Panc1 (cell line): ENCODE measurements at regions not wholly inside any gene's neighbourhood (a gene's known extent, or its start where the extent isn't known, plus 50 kb on each side); places are given as distances from the start of the nearest gene placed in this dataset.

Experiments
- POLR2AphosphoS5 ChIP-seq: IDR thresholded peaks from 2 replicates; pipeline ENCODE4 v1.6.1; 2012; ENCODE audit warnings: mild to moderate bottlenecking, low read depth, low read length, moderate library complexity
- SIN3A ChIP-seq: IDR thresholded peaks from 2 replicates; pipeline ENCODE4 v1.6.1; 2012; ENCODE audit warnings: low read depth, mild to moderate bottlenecking, low read length, moderate library complexity, borderline replicate concordance; ENCODE audit not compliant: insufficient read depth
- TCF7L2 ChIP-seq: IDR thresholded peaks from 2 replicates; pipeline ENCODE4 v1.6.1; 2011; ENCODE audit warnings: mild to moderate bottlenecking, low read depth, low read length, inconsistent platforms
- TF ChIP-seq, protein P1 (sequence below): fragments of 450-650 bp; IDR thresholded peaks from 2 replicates; pipeline ENCODE4 v1.5.1; 2017; ENCODE audit warnings: mild to moderate bottlenecking
- TF ChIP-seq, protein P2 (sequence below), 2 experiments: IDR thresholded peaks; 2 replicates each; pipeline ENCODE4 v1.6.1; 2011 to 2012; ENCODE audit warnings: low read depth in 2 of 2, control low read depth in 1 of 2, low read length in 1 of 2, mild to moderate bottlenecking in 1 of 2, moderate library complexity in 1 of 2; ENCODE audit not compliant: insufficient read depth in 1 of 2

DNA sequence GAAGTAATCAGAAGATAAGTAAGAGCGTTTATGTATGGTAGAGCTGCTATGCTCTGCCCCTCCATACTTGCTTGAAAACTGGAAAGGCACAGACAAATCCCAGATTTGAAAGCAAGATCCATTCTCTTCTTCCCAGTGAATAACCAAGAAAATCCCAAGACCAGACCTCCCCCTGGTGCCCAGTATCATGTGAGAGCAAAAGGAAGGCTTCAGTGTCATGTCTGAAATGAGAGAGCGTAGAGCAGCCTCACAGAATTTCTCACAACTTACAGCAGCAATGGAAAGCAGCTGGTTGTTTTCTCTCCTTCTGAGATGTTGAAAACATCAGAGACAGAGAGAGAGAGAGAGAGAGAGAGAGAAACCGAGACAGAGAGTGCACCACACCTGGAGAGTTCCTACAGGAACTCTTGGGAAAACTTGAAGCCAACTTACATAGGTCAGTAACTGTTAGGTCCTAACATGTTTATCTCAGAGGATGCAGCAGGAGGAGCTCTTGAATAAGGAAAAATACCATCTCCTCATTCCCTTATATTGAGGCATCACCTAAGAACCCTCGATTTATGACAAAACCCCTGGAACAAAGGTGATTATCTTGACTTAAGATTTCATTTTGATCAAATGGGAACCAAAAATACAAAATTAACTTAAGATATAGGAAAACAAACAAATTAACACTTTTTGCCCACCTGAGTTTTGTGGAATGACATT is 273.3 kb downstream of the NSUN3 start:
- TF ChIP-seq, protein P1, sequence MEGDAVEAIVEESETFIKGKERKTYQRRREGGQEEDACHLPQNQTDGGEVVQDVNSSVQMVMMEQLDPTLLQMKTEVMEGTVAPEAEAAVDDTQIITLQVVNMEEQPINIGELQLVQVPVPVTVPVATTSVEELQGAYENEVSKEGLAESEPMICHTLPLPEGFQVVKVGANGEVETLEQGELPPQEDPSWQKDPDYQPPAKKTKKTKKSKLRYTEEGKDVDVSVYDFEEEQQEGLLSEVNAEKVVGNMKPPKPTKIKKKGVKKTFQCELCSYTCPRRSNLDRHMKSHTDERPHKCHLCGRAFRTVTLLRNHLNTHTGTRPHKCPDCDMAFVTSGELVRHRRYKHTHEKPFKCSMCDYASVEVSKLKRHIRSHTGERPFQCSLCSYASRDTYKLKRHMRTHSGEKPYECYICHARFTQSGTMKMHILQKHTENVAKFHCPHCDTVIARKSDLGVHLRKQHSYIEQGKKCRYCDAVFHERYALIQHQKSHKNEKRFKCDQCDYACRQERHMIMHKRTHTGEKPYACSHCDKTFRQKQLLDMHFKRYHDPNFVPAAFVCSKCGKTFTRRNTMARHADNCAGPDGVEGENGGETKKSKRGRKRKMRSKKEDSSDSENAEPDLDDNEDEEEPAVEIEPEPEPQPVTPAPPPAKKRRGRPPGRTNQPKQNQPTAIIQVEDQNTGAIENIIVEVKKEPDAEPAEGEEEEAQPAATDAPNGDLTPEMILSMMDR, result peak; percentile 47
- TF ChIP-seq TCF7L2, result no peak
- TF ChIP-seq POLR2AphosphoS5, result no peak
- TF ChIP-seq, protein P2, sequence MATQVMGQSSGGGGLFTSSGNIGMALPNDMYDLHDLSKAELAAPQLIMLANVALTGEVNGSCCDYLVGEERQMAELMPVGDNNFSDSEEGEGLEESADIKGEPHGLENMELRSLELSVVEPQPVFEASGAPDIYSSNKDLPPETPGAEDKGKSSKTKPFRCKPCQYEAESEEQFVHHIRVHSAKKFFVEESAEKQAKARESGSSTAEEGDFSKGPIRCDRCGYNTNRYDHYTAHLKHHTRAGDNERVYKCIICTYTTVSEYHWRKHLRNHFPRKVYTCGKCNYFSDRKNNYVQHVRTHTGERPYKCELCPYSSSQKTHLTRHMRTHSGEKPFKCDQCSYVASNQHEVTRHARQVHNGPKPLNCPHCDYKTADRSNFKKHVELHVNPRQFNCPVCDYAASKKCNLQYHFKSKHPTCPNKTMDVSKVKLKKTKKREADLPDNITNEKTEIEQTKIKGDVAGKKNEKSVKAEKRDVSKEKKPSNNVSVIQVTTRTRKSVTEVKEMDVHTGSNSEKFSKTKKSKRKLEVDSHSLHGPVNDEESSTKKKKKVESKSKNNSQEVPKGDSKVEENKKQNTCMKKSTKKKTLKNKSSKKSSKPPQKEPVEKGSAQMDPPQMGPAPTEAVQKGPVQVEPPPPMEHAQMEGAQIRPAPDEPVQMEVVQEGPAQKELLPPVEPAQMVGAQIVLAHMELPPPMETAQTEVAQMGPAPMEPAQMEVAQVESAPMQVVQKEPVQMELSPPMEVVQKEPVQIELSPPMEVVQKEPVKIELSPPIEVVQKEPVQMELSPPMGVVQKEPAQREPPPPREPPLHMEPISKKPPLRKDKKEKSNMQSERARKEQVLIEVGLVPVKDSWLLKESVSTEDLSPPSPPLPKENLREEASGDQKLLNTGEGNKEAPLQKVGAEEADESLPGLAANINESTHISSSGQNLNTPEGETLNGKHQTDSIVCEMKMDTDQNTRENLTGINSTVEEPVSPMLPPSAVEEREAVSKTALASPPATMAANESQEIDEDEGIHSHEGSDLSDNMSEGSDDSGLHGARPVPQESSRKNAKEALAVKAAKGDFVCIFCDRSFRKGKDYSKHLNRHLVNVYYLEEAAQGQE (IDR thresholded peaks at IDR 0.05; ENCODE audit: insufficient read depth in 1 of 2, low read depth in 2 of 2, low read length in 1 of 2), result no peak
- TF ChIP-seq SIN3A, result no peak
